Right hindlimb (tissue), 1 donor: ENCODE measurements at regions not wholly inside any gene's neighbourhood (a gene's known extent, or its start where the extent isn't known, plus 50 kb on each side); places are given as distances from the start of the nearest gene placed in this dataset.
A peak's percentile ranks its signal among the peaks of the same experiment; 100 is the strongest.

ENCODE experiments used
- DNase-seq: peaks from one replicate; pipeline ENCODE4 v3.0.0-alpha.2; 2018

DNA sequence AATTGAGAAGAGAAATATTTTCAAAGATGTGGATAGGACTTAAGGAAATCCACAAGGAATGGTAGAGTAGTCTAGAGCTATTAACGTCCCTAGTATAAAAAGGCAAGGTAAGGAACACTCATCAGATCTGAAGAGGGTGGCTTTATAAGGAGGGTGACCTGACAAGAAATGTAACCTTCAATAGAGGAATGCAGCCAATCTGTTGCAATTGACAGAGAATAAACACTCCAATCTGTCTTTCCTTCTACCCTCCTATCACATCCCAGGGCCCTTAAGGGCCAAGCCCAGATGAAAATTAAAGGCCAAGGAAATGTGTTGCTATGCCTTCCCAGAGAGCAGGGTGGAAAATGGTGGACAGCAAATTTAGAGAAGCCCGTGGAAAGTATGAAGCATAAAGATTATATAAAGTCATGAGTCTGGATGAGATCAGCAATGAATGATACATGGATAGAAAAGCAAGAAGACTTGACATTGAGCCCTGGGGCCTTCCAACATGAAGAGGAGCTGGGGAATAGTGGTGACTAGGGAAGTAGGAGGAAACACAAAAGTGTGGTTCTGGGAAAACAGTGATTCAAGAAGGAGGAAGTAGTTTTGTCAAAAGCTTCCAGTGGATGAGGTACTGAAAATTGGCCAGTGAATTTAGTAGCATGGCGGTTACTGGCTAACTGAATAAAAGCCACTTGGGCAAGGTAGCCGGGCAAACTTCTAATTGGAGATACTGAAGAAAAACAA lies 270.6 kb upstream of the TANK start:
- DNase-seq: no peak

DNA sequence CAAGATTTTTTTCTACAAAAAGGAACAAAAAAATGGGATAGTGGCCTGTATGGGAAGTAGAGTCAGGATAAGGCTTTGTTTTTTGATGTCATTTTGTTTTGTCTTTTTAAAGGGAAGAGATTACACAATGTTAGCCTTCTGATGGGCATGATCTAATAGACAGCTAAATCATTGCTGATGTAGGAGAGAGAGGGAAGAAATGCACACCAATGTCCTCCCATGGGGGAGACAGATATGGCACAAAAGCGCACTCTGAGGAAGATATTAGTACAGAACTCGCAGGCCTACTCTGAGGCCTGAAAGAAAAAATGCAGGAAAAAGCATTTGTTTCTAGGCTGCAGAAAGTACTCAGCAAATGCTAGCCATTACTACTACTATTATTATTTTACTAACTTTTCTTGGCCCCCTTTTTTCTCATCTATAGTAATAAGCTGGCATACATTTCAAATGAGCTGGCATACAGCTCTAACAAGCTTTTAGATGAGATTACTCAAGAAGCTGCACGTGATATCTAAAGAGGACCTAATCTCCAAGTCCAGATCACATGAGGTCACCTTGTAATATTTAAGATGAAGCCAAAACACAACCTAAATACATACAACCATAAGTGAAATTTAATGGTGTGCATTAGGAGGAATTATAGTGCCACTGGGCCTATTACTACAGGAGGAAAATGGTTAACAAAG lies 269.4 kb upstream of the TANK start:
- no peak for DNase-seq

DNA sequence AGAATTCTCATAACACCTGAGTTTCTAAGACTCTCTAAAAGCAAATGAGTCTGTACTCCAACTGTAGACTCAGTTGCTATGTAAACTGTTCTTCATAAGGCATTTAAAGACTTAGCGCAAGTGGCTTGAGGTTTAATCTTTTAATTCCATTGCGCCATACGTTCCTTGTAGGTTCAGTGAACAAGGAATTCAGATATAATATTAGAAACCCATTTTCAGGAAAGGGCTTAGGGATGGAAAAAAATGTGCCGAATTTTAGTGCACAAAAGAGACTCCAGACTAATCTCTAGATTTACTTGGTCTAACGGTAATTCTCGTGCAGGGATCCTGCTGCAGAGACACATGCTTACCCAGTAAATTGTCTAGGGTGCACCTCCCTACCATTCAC lies 268.9 kb upstream of the TANK start:
- no peak for DNase-seq

DNA sequence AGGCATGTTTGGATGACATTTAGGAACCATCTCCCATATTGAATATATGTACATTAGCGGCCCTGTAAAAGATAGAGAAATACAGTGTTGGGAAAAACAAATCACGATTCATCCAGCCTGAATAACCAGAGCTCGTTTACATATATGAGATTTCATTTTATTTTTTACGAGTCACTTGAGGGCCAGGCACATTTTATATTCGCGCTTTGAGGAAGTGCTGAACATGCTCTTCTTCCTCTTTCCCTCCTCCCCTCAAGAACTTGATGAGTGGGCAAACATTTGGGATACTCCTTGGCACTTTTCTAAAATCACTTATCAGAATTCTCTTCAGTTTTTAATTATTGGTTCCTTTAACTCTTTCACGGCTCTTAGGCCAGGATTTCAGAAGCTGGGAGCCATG lies 268.0 kb upstream of the TANK start:
- no peak for DNase-seq

DNA sequence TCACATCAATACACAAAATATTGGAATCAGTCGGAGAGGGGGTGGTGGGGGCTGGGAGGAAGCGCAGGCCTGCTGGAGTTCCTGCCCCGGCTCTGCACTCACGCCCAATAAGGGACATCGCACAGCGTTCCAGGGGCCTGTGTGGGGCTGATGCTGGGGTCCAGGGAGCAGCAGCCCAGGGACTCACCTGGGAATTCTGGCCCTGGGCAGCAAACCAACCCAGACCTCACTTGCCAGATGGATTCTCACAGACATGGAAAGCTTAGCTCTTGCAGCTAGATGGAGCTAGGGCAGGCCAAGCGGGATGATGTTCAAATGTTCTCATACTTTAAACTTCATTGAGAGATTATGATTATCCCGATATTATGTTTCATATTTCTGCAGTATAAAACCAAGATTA lies 266.6 kb upstream of the TANK start:
- DNase-seq: peak; percentile 56

DNA sequence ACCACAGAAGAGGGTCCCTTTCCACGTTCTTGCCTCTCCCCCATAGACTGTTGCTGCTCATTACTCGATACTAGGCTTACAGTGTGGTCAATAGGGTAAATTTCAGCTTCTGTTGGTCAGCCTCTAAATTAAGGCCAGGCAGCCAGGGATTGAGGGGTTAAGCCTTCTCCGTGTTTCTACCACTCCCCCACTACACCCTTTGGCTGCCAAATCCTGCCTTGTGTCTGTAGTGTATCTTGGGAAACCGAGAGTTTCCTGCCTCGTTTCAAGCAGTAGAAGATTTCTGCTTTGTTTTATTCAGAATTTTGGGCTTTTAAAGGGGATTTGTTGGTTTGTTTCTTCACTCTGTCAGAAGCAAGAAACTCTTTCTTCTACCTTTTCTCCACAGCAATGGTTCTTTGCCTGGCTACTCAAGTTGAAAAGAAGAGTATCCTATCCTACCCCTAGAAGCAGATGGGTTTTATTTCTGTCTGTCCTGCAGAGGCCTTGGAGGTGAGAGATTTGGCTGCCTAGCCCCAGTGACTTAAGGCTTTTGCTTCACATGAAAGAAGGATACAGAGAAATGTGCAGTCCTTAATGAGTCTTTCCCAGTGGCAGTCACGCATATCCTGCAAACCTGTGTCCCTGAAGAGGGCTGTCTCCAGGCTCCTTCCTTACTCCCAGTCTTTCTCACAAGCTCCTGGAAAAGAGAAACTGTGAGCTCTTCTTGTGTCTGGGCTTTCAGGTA lies 261.5 kb upstream of the TANK start:
- peak; percentile 37 for DNase-seq

DNA sequence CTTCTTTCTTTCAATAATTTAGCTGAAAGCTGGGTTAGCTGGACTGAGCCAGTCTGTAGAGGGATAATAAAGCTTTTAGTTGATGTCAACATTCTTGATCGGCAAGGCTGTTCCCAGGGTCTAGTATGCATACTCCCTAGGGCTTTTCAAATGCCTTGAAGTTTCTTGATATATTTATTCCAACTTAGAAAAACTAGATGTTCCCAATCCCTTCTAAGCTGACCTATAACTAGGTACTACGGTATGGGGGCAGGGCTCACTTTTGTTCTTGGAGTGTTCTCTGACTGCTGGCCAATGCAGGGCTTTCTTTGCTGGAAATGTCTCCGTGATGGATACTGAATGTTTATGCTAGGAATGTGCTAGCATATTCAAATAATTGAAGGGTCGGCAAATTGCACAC lies 258.6 kb upstream of the TANK start:
- DNase-seq: peak; percentile 30

DNA sequence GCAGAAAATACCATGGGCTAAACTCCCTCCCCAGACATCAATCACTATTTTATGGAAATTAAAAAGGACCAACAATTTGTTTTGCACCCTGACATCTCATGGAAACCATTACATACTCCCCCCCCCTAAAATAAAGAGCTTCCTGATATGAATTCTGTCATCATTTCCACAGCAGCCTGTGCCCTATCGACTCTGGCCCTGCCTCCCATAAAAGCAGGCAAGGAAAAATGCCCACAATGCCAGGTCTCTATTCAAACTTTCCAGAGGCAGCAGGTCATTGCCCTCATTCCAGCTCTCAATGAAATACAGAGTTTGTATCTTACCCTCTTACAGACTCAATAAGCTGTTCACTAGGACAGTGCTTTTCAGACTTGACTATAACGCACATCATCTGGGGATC lies 254.4 kb upstream of the TANK start:
- no peak for DNase-seq

DNA sequence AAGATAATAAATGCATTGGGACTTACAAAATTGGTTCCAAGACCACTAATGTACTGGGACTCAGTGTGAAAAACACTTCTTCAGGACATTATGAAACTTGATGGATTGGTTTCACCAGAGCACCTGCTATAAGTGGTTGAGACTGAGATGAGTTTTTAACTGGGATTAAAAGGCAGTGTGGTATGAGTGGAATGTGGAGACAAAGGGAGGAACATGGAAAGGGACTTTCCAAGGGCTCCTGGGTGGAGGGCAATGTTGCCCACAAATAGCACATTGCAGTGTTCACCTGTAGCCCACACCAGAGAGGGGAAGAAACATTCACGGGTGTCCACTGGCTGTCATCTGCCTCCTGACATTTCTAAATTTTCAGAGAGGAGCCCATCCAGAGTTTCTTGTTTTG lies 253.3 kb upstream of the TANK start:
- no peak for DNase-seq

DNA sequence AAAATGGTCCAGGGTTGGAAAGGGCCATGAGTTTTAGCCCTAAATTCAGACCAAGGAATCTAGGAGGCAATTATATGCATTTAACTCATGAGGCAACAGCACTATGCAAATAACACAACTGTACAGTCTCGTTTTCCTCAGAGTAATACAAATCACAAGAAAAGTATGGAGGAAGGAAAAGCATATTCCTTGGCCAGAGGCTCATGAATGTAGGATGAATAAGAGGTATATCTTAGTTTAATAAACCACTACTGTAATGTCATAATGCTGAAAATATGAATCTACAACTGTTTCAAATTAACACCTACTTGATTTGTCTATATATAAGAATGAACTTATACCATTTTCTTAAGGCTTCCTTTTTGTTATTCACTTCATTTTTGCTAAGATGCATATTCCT lies 252.5 kb upstream of the TANK start:
- no peak for DNase-seq

DNA sequence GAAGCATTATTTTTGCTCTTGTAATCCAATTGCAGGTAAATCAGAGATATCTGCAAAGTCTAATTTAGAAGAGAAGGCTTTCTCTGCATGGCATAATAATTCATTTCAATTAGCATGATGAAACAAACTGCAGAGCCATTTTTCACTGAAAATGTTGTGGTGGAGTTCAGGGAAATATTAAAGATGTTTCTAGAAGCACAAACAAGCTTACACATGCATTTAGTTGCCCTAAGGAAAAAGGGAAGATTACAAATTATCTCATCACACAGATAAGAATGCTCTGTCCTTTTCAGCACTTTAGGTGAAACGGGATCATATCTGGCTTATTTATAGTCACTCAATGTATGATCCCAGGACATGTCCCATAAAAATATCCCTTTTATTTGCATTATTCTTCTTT lies 252.1 kb upstream of the TANK start:
- DNase-seq: no peak

DNA sequence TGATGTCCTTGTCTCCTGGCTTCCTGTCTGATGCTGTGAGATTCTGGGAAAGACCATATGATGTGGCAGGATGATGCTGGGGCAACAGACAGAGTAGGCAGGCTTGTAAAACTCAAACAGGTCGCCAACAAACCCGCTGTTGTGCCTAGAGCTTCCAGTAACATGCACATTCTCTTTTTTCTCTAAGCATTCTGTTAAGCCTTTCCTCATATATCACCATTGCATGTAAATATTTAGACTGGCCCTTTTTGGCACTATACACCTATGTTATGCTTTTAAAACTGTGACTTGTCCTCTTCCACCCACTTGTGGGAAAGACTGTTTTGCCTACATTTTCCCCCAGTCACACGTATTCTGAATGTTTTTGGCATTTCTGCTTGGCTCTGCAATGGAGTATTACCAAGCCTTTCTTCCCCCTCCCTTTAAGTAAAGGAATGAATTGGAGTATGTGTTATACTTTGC lies 250.4 kb upstream of the TANK start:
- DNase-seq: no peak

DNA sequence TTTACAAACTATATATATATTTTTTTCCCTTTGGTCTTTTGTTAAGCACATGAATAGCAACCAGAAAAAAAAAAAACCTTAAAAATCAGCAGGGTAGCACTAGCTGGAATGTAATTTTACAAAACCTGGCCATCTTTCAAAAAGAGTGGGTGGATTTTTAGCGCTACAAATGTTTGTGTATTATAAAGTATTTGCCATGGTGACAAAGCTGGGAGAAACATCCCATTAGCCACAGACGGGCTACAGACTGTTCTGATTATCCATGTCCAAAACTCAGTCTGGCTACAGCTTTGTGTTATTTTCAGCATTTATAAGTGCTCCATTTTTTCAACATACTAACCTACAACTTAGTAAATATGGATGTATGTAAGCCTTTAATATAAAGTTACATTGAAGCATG lies 249.5 kb upstream of the TANK start:
- DNase-seq: peak; percentile 53

DNA sequence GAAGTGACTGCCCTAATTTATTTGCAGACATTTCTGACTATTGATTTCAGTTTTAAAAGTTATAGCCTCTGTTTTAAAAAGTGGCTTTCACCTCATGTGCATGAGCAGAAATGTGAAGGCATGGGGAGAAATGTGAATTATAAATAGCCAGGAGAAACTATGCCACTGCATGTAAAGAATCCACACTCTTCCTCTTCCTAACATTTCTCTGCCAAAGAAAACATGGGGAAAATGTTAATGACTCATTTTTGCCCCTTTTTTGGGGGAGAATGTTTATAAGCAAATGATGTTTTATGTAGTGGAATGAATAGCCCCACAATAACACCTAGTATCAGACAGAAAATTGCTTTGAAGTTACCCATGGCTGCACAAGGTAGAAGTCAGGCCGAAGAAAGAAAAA lies 249.0 kb upstream of the TANK start:
- DNase-seq: no peak

DNA sequence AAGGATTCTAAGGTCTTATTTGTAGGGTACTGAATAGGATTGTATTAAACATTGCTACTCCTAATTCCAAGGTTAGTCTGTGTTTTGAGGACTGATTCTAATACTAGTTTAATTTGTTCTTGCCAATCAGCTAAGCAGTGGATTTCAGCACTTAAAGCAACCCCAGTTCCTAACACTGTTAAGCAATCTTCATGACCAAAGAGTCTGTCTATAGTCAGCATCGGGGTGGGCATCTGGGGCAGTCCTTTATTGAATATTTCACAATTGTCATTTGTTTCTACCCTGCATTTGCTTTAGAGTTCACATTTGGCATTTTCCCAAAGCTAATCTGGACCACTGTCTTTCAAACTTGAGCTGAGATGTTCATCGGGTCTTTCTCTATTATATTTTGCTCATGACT lies 248.0 kb upstream of the TANK start:
- DNase-seq: no peak

DNA sequence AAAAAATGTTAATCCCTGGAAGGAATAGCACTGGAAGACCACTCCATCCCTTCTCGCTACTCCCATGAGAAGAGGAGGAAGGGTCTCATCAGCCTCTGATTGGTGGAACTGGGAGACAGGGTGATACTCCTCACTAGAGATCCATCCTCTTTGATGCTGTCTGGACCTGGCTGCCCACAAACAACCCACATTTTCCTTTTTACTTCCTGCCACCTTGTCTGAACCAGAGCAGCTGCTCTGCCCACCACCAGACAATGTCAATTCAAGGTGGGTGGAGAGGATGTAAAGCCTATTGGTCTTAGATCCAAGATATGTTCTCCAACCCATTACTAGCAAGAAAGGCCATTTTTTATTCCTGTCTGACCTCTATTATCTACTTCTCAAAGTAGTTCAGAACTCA lies 246.9 kb upstream of the TANK start:
- no peak for DNase-seq

DNA sequence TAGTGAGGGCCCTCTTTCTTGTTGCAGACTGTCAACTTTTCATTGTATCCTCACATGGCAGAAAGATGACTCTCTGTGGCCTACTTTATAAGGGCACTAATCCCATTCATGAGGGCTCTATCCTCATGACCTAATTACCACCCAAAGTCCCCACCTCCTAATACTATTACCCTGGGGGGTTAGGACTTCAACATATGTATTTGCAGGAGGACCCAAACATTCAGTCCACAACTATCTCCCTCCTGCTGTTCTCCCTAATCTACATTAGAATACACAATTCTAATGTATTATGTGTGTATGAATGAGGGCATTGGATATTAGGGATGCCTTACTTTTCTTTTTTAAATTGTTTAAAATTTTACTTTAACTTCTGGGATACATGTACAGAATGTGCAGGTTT lies 246.0 kb upstream of the TANK start:
- DNase-seq: no peak

DNA sequence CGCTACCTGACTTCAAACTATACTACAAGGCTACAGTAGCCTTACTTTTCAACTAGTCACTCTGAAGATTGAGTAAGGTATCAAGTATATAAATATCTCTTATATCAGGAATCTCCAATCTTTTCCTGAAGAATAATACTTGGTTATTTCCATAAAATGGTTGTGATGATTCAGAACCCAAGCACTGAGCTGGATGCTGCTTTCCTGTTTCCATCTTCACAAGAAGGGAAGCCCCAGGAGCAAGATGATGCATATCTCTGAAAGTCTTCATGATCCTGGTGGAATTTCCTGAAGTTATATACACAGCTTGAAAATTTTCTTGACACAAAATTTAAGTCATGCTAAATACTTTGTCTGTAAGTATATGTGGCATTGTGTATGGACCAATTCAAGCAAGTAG lies 243.9 kb upstream of the TANK start:
- DNase-seq: no peak

DNA sequence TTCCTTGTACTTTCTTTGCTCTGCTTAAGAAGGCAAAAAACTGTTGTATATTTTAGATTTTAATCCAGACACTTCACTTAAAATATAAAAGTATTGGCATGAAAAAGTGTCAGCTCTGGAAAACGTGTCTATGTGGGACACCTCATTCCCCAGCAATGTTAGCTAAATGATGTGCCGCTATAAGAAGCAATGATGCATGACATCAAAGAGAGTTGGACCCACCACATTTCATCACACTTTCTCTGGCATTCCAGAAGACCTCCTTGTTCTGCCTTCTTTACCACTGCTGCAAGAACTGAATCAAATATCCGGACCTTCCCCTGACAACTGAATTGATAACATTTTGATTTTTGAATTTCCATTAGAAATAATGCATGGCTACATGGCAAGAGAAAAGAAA lies 242.4 kb upstream of the TANK start:
- DNase-seq: no peak

DNA sequence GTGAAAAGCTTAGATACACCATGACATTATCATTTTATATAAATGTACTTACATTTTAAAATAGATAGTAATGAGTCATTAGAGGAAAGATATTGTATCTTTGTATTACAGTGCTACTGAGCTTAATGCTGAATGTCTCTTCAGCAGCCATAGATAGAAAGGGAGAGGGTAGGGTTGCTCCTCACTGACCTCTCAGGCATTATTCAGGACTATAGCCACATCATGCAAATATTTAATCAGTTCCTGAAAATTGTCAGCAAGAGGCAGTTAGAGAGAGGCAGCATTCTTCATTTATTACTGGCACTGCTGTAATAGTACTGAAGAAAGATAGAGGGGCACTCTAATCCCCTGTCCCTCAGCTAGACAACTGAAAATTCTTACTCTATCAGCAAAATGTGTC lies 242.0 kb upstream of the TANK start:
- DNase-seq: no peak

DNA sequence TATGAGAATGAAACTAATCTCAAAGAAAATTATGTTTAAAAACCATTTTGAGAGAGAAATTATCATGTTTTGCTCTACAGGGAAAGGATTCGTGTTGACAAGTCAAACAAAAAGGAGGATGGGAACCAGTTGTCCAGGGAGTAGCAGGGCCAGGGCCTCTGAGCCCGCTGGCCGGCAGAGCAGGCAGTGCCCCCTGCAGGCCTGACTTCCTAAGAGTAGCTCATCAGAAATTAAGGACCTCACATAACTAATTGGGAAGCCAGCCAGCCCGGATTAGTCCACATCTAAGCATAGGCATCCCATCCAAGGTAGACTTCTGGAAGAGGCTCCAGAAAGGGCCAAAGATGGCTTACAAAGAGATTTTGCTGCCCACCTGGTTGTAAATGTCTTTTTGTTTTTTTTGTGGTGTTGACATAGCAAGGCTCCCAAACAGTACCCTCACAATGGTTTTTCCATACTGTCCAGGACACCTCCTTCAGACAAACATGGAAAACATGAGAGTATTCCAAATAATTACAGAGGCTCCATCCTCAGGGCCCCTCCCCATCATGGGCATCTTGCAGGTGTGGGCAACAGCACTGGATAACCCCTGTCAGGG lies 241.2 kb upstream of the TANK start:
- DNase-seq: peak; percentile 41

DNA sequence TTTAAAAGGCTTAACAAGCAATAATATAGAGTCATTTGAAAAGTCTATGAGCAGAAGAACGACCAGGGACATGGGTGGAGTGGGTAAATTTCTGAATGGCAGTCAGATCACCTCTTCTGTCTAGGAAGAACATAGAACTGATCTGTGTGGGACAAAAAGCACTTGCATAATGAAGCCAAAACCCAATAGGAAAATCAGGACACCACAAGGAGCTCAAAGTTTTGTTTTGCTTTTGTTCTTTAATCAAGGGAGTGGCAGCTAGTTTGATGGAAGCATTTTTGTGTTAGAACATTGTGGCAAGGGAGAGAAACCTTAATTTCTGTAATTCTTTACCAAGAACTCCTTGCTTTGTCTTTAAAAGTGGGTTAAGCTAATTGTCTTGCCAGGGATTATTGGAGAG lies 240.2 kb upstream of the TANK start:
- DNase-seq: no peak

DNA sequence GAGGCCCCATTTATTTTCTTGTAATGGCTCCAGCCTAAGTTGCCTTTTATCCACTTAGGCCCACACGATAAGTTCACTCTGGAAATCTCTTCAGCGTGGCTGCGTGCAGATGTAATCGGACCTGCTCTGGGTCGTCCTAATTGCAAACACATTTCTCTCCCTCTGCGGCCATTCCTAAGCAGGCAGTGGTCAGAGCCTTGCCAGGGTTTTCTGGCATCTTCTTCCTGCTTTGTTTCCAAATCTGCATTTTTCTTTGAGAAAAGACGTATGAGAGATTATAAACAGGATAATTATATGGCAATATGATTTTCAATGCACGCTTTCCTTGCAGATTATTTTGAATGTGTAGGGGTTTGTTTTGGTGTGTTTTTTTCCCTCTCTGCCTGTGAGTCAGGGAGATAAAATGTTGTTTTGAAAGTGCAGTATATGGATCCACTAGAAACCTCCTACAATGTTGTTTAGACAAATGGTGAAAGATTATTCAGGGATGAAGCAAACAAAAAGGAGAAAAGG lies 239.4 kb upstream of the TANK start:
- peak; percentile 91 for DNase-seq
